ENCODE measurements at regions not wholly inside any gene's neighbourhood (a gene's known extent, or its start where the extent isn't known, plus 50 kb on each side); places are given as distances from the start of the nearest gene placed in this dataset.
"Not testable (repeated sequence)": the region's sequence is repeated elsewhere in the genome, so short reads cannot be mapped to it uniquely, and the experiment has no call there.

- intact Hi-C loops (cut with micrococcal nuclease) (no loop called here), dilution Hi-C loops (cut with MboI; ENCODE audit: extremely low pct_ligation_motif_present, low sequenced_read_pairs) (no loop called here)
- Histone ChIP-seq H3K36me3 (ENCODE audit: control insufficient read depth in 2 of 2, extremely low read depth in 1 of 2, insufficient read depth in 2 of 2, low read length in 2 of 2) (no peaks in the 10 kb centered on the region), H3K79me2 (ENCODE audit: control insufficient read depth, insufficient read depth, low read length) (no peaks in the 10 kb centered on the region), H3K9me1 (replicated peaks; ENCODE audit: control insufficient read depth, extremely low read depth, insufficient read depth, low read length) (no peaks in the 10 kb centered on the region), H3K27me3 (ENCODE audit: control insufficient read depth in 2 of 2, insufficient read depth in 2 of 2, low read length in 2 of 2) (no peaks in the 10 kb centered on the region), H3K27ac (ENCODE audit: insufficient read depth, low read depth, low read length) (no peak overlapping the region), H3K9me3 (replicated peaks; ENCODE audit: control insufficient read depth, insufficient read depth, low read length) (peaks cover 5% of the 10 kb centered on the region), H3K4me2 (ENCODE audit: insufficient read depth, low read length) (no peak overlapping the region), H2AFZ (ENCODE audit: low read depth, low read length) (no peak overlapping the region), H3K4me1 (ENCODE audit: control insufficient read depth, extremely low read depth, insufficient read depth, low read length) (no peaks in the 10 kb centered on the region), H3K9ac (replicated peaks; ENCODE audit: extremely low read depth, insufficient read depth, low read length) (no peak overlapping the region), H4K20me1 (replicated peaks; ENCODE audit: control insufficient read depth, extremely low read depth, insufficient read depth, low read length) (no peaks in the 10 kb centered on the region), H3K4me3 (replicated peaks in 1 of 3; ENCODE audit: insufficient read depth in 1 of 3, low read depth in 1 of 3, low read length in 3 of 3) (no peak overlapping the region)
- POLR2A ChIA-PET = no interaction called here
- CTCF ChIA-PET = no interaction called here
- no peak for TF ChIP-seq MAX (IDR thresholded peaks at IDR 0.05; ENCODE audit: insufficient read depth, insufficient read length)
- TF ChIP-seq FOS (IDR thresholded peaks at IDR 0.05; ENCODE audit: borderline replicate concordance, insufficient read depth, low read length) = no peak
- TF ChIP-seq POLR2A (IDR thresholded peaks at IDR 0.05; ENCODE audit: low read depth, low read length) = no peak
- TF ChIP-seq GATA2 (IDR thresholded peaks at IDR 0.05; ENCODE audit: insufficient read depth, insufficient read length, low read depth, low read length) = no peak
- TF ChIP-seq MYC (IDR thresholded peaks at IDR 0.05; ENCODE audit: low read depth, low read length) = no peak
- no peak for TF ChIP-seq JUN (IDR thresholded peaks at IDR 0.05; ENCODE audit: borderline replicate concordance, insufficient read depth, insufficient read length, low read depth)
- no peak for TF ChIP-seq CTCF (IDR thresholded peaks at IDR 0.05; ENCODE audit: extremely low read depth in 1 of 2, insufficient read depth in 1 of 2, low read depth in 1 of 2, low read length in 2 of 2)
- no peak for TF ChIP-seq EZH2 (IDR thresholded peaks at IDR 0.05; ENCODE audit: borderline replicate concordance, low read depth, low read length, severe bottlenecking)
- no peak for FAIRE-seq
- no peak for DNase-seq (ENCODE audit: low read depth, low spot score)
- no TSS peak for BruUV-seq (replicated peaks)
Measured at GRCh38 chr4:24208691-24209090, 318.8 kb upstream of the PPARGC1A start.

GRCh38 chr4:24204708-24205107, 314.9 kb upstream of the PPARGC1A start:
- H4K20me1 ChIP-seq (replicated peaks; ENCODE audit: control insufficient read depth, extremely low read depth, insufficient read depth, low read length); H3K36me3 ChIP-seq (ENCODE audit: control insufficient read depth in 2 of 2, extremely low read depth in 1 of 2, insufficient read depth in 2 of 2, low read length in 2 of 2); intact Hi-C loops (cut with micrococcal nuclease); H3K9me3 ChIP-seq (replicated peaks; ENCODE audit: control insufficient read depth, insufficient read depth, low read length); H2AFZ ChIP-seq (ENCODE audit: low read depth, low read length); H3K9me1 ChIP-seq (replicated peaks; ENCODE audit: control insufficient read depth, extremely low read depth, insufficient read depth, low read length); H3K4me1 ChIP-seq (ENCODE audit: control insufficient read depth, extremely low read depth, insufficient read depth, low read length); H3K9ac ChIP-seq (replicated peaks; ENCODE audit: extremely low read depth, insufficient read depth, low read length); H3K27me3 ChIP-seq (ENCODE audit: control insufficient read depth in 2 of 2, insufficient read depth in 2 of 2, low read length in 2 of 2); H3K4me2 ChIP-seq (ENCODE audit: insufficient read depth, low read length); CTCF ChIA-PET; dilution Hi-C loops (cut with MboI; ENCODE audit: extremely low pct_ligation_motif_present, low sequenced_read_pairs); H3K4me3 ChIP-seq (replicated peaks in 1 of 3; ENCODE audit: insufficient read depth in 1 of 3, low read depth in 1 of 3, low read length in 3 of 3); H3K79me2 ChIP-seq (ENCODE audit: control insufficient read depth, insufficient read depth, low read length); BruUV-seq (replicated peaks); POLR2A ChIA-PET; H3K27ac ChIP-seq (ENCODE audit: insufficient read depth, low read depth, low read length); FAIRE-seq; DNase-seq (ENCODE audit: low read depth, low spot score): not testable (repeated sequence)

Measured in endothelial cell of umbilical vein (primary cell).